Liver (tissue), 8 donors: ENCODE measurements at regions not wholly inside any gene's neighbourhood (a gene's known extent, or its start where the extent isn't known, plus 50 kb on each side); places are given as distances from the start of the nearest gene placed in this dataset.

Source experiments
- DNase-seq: peaks from one replicate; pipeline ENCODE4 v3.0.0-alpha.2; 2017; ENCODE audit warnings: low spot score
- H3K27ac ChIP-seq, 2 donors: one replicate each; pipeline ENCODE4 v1.7.0; 2013; ENCODE audit warnings: inconsistent platforms in 2 of 2, low read length in 2 of 2, control low read depth in 1 of 2, low read depth in 1 of 2, mild to moderate bottlenecking in 1 of 2
- H3K27me3 ChIP-seq, 4 donors: one replicate each; pipeline versions ENCODE4 v1.6.1 to v1.7.0; 2013; ENCODE audit warnings: low read length in 3 of 4, inconsistent platforms in 1 of 4, mild to moderate bottlenecking in 1 of 4, moderate library complexity in 1 of 4; ENCODE audit not compliant: control insufficient read depth in 4 of 4, insufficient read depth in 4 of 4
- H3K36me3 ChIP-seq, 4 donors: one replicate each; pipeline versions ENCODE4 v1.6.1 to v1.7.0; 2013; ENCODE audit warnings: low read length in 3 of 4, mild to moderate bottlenecking in 3 of 4, low read depth in 1 of 4, moderate library complexity in 1 of 4; ENCODE audit not compliant: control insufficient read depth in 4 of 4, insufficient read depth in 3 of 4
- H3K4me1 ChIP-seq, 4 donors: one replicate each; pipeline versions ENCODE4 v1.6.1 to v1.7.0; 2013; ENCODE audit warnings: low read length in 3 of 4, mild to moderate bottlenecking in 3 of 4, moderate library complexity in 1 of 4; ENCODE audit not compliant: control insufficient read depth in 4 of 4, insufficient read depth in 4 of 4
- H3K4me3 ChIP-seq, 3 donors: one replicate each; pipeline versions ENCODE4 v1.6.1 to v1.7.0; 2013; ENCODE audit warnings: low read length in 3 of 3, control low read depth in 1 of 3, low read depth in 1 of 3, mild to moderate bottlenecking in 1 of 3
- H3K9ac ChIP-seq, 2 donors: one replicate each; pipeline ENCODE4 v1.7.0; 2013; ENCODE audit warnings: low read length in 2 of 2, mild to moderate bottlenecking in 2 of 2, moderate library complexity in 2 of 2, control low read depth in 1 of 2, low read depth in 1 of 2
- H3K9me3 ChIP-seq, 4 donors: one replicate each; pipeline versions ENCODE4 v1.6.1 to v1.7.0; 2013; ENCODE audit warnings: low read length in 3 of 4; ENCODE audit not compliant: control insufficient read depth in 4 of 4
- CTCF ChIP-seq: fragments of 150-350 bp; IDR thresholded peaks from 2 replicates; pipeline ENCODE4 v1.5.1; 2017; ENCODE audit warnings: improper control_type of control experiment, low read depth, low read length; ENCODE audit not compliant: missing input control
- EGR1 ChIP-seq, 2 donors: IDR thresholded peaks; 2 replicates each; pipeline ENCODE4 v1.6.1; 2016 to 2018; ENCODE audit warnings: antibody characterized with exemption in 2 of 2, low read depth in 2 of 2
- FOXA1 ChIP-seq: IDR thresholded peaks from 2 replicates; pipeline ENCODE4 v1.6.1; 2016; ENCODE audit warnings: antibody characterized with exemption
- FOXA2 ChIP-seq: IDR thresholded peaks from 2 replicates; pipeline ENCODE4 v1.6.1; 2016; ENCODE audit warnings: antibody characterized with exemption
- GABPA ChIP-seq, 2 donors: IDR thresholded peaks in 1 of 2; conservative IDR thresholded peaks in 1 of 2; 2 replicates each; pipeline ENCODE4 v1.6.1; 2016; ENCODE audit warnings: antibody characterized with exemption in 2 of 2, mild to moderate bottlenecking in 1 of 2, moderate library complexity in 1 of 2
- HNF4A ChIP-seq, 2 donors: conservative IDR thresholded peaks; 2 replicates each; pipeline ENCODE4 v1.6.1; 2016; ENCODE audit warnings: antibody characterized with exemption in 2 of 2, mild to moderate bottlenecking in 2 of 2
- HNF4G ChIP-seq: IDR thresholded peaks from 2 replicates; pipeline ENCODE4 v1.6.1; 2016; ENCODE audit warnings: antibody characterized with exemption
- JUND ChIP-seq, 2 donors: IDR thresholded peaks; 2 replicates each; pipeline ENCODE4 v1.6.1; 2016; ENCODE audit warnings: antibody characterized with exemption in 2 of 2
- MAX ChIP-seq: IDR thresholded peaks from 2 replicates; pipeline ENCODE4 v1.6.1; 2016; ENCODE audit warnings: antibody characterized with exemption
- NR2F2 ChIP-seq: IDR thresholded peaks from 2 replicates; pipeline ENCODE4 v1.6.1; 2016; ENCODE audit warnings: antibody characterized with exemption
- RAD21 ChIP-seq, 2 donors: IDR thresholded peaks; 2 replicates each; pipeline ENCODE4 v1.6.1; 2016; ENCODE audit warnings: antibody characterized with exemption in 2 of 2, mild to moderate bottlenecking in 2 of 2
- RXRA ChIP-seq, 2 donors: IDR thresholded peaks; 2 replicates each; pipeline ENCODE4 v1.6.1; 2017 to 2018; ENCODE audit warnings: antibody characterized with exemption in 2 of 2, mild to moderate bottlenecking in 1 of 2
- SP1 ChIP-seq: IDR thresholded peaks from 2 replicates; pipeline ENCODE4 v1.6.1; 2018; ENCODE audit warnings: antibody characterized with exemption, mild to moderate bottlenecking
- TAF1 ChIP-seq: conservative IDR thresholded peaks from 2 replicates; pipeline ENCODE4 v1.6.1; 2016; ENCODE audit warnings: antibody characterized with exemption, mild to moderate bottlenecking
- YY1 ChIP-seq: IDR thresholded peaks from 2 replicates; pipeline ENCODE4 v1.6.1; 2016; ENCODE audit warnings: antibody characterized with exemption, mild to moderate bottlenecking
- ZBTB33 ChIP-seq: IDR thresholded peaks from 2 replicates; pipeline ENCODE4 v1.6.1; 2016; ENCODE audit warnings: antibody characterized with exemption
- WGBS: extraction: QIAGEN DNeasy Blood & Tissue Kit; methylation state at CpG from one replicate; pipeline ENCODE4 v1.1.7; 2013; 5-methylcytosine and 5-hydroxymethylcytosine counted together
- TF ChIP-seq, protein P1 (sequence below): IDR thresholded peaks from 2 replicates; pipeline ENCODE4 v1.6.1; 2016; ENCODE audit warnings: antibody characterized with exemption
- TF ChIP-seq, protein P2 (sequence below): IDR thresholded peaks from 2 replicates; pipeline ENCODE4 v1.6.1; 2016; ENCODE audit warnings: antibody characterized with exemption, mild to moderate bottlenecking
- donor health status: healthy.
- donor health status: healthy.
- donor health status: healthy.
- donor health status: healthy.
- donor health status: healthy.

DNA sequence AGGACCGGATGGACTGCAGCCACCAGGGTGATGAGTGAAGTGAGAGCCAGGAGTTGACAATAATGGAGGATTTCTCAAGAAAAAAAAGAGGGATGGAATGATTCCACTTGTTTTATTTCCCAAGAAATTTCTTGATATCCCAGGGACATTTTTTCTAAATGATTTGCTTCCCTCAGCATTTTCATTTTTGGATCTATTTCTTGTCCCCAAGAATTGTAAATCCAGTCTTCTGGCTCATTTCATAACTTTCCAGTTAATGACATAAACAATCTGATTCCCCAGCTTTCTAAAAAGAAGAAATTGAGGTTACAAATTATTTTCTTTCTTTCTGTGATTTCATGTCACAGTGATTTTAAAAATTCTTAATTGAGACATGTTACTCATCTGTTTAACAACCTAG is 446.5 kb downstream of the PRR16 start:
- H3K4me1 ChIP-seq, result no peaks in the 10 kb centered on the region
- H3K27me3 ChIP-seq, result peaks cover 0 to 5% (median 0%) of the 10 kb centered on the region in 4 donors
- H3K36me3 ChIP-seq, result no peaks in the 10 kb centered on the region
- 54% methylated on average over 1 of the region's 1 CpG for WGBS
- H3K27ac ChIP-seq, result no peak overlapping the region
- H3K9ac ChIP-seq, result no peak overlapping the region
- DNase-seq, result no peak
- H3K4me3 ChIP-seq, result no peak overlapping the region
- no peak for TF ChIP-seq JUND (IDR thresholded peaks at IDR 0.05)
- TF ChIP-seq CTCF, result no peak
- TF ChIP-seq RAD21 (IDR thresholded peaks at IDR 0.05), result no peak
- no peak for TF ChIP-seq TAF1
- no peak for TF ChIP-seq ZBTB33
- no peak for TF ChIP-seq SP1
- TF ChIP-seq GABPA (IDR thresholded peaks at IDR 0.05 in 1 of 2, conservative IDR thresholded peaks at IDR 0.05 in 1 of 2), result no peak
- TF ChIP-seq, protein P1, sequence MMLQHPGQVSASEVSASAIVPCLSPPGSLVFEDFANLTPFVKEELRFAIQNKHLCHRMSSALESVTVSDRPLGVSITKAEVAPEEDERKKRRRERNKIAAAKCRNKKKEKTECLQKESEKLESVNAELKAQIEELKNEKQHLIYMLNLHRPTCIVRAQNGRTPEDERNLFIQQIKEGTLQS, result no peak
- TF ChIP-seq FOXA2, result no peak
- TF ChIP-seq YY1, result no peak
- TF ChIP-seq FOXA1, result no peak
- no peak for TF ChIP-seq HNF4A (conservative IDR thresholded peaks at IDR 0.05)
- no peak for TF ChIP-seq HNF4G
- TF ChIP-seq RXRA (IDR thresholded peaks at IDR 0.05), result no peak
- TF ChIP-seq, protein P2, sequence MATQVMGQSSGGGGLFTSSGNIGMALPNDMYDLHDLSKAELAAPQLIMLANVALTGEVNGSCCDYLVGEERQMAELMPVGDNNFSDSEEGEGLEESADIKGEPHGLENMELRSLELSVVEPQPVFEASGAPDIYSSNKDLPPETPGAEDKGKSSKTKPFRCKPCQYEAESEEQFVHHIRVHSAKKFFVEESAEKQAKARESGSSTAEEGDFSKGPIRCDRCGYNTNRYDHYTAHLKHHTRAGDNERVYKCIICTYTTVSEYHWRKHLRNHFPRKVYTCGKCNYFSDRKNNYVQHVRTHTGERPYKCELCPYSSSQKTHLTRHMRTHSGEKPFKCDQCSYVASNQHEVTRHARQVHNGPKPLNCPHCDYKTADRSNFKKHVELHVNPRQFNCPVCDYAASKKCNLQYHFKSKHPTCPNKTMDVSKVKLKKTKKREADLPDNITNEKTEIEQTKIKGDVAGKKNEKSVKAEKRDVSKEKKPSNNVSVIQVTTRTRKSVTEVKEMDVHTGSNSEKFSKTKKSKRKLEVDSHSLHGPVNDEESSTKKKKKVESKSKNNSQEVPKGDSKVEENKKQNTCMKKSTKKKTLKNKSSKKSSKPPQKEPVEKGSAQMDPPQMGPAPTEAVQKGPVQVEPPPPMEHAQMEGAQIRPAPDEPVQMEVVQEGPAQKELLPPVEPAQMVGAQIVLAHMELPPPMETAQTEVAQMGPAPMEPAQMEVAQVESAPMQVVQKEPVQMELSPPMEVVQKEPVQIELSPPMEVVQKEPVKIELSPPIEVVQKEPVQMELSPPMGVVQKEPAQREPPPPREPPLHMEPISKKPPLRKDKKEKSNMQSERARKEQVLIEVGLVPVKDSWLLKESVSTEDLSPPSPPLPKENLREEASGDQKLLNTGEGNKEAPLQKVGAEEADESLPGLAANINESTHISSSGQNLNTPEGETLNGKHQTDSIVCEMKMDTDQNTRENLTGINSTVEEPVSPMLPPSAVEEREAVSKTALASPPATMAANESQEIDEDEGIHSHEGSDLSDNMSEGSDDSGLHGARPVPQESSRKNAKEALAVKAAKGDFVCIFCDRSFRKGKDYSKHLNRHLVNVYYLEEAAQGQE, result no peak
- TF ChIP-seq NR2F2, result no peak
- no peak for TF ChIP-seq EGR1 (IDR thresholded peaks at IDR 0.05; ENCODE audit: low read depth in 2 of 2)
- TF ChIP-seq MAX, result no peak
- H3K9me3 ChIP-seq, result no peaks in the 10 kb centered on the region

GRCh38 chr5:120913396-120913795 is 449.3 kb downstream of the PRR16 start:
- H3K36me3 ChIP-seq, result no peaks in the 10 kb centered on the region
- WGBS, result 78% methylated on average over 2 of the region's 2 CpGs
- H3K9ac ChIP-seq, result no peak overlapping the region
- H3K27ac ChIP-seq, result no peak overlapping the region
- DNase-seq, result no peak
- H3K9me3 ChIP-seq, result no peaks in the 10 kb centered on the region
- H3K4me1 ChIP-seq, result no peaks in the 10 kb centered on the region
- peaks cover 0 to 3% (median 0%) of the 10 kb centered on the region in 4 donors for H3K27me3 ChIP-seq
- no peak overlapping the region for H3K4me3 ChIP-seq
- TF ChIP-seq RXRA (IDR thresholded peaks at IDR 0.05) (no peak), JUND (IDR thresholded peaks at IDR 0.05) (no peak), HNF4A (conservative IDR thresholded peaks at IDR 0.05) (no peak), MAX (no peak), TAF1 (no peak), CTCF (no peak), FOXA1 (no peak), HNF4G (no peak)
- TF ChIP-seq, protein P2, result no peak
- TF ChIP-seq, protein P1, result no peak
